Prostate gland (tissue), 2 donors: ENCODE measurements at regions not wholly inside any gene's neighbourhood (a gene's known extent, or its start where the extent isn't known, plus 50 kb on each side); places are given as distances from the start of the nearest gene placed in this dataset.

Source experiments
- POLR2A ChIP-seq: fragments of 450-650 bp; IDR thresholded peaks from one replicate; pipeline ENCODE4 v1.6.1; 2016; ENCODE audit warnings: antibody characterized with exemption, mild to moderate bottlenecking
- POLR2AphosphoS5 ChIP-seq: sonication (generic); formaldehyde crosslinking; IDR thresholded peaks from one replicate; pipeline ENCODE4 v1.6.1; 2017; ENCODE audit warnings: antibody characterized with exemption
- TF ChIP-seq, protein P1 (sequence below), 4 experiments: fragments of 200-600 bp in 2 of 4; fragments of 450-650 bp in 2 of 4; sonication (generic) in 2 of 4; IDR thresholded peaks; 1 replicate in 3 of 4; 2 replicates in 1 of 4; pipeline ENCODE4 v1.5.1; 2016 to 2019; ENCODE audit warnings: antibody characterized with exemption in 4 of 4, mild to moderate bottlenecking in 2 of 4, moderate library complexity in 2 of 4

DNA sequence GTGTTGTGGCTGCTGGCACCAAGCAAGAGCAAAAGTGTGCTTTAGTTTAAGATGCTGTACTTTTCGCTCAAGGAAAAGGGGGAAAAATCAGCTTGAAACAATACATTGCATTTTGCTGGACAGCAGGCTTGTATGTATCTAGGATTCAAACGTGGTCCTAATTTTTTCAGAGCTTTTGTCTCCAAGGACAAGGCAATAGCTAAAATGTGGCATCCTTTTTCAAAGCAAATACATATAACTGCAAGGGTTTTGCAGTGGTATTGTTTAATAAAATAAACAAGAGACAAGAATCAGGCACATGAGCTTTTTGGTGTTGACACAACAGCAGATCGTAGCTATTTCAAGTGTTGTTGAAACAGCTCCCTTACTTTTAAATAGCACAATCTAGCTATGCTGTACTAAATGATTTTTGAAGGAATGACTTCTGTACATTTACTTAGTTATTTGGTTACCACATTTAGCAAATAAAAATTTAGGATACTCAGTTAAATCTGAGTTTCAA, 137.0 kb upstream of the HEY2 start:
- TF ChIP-seq, protein P1, sequence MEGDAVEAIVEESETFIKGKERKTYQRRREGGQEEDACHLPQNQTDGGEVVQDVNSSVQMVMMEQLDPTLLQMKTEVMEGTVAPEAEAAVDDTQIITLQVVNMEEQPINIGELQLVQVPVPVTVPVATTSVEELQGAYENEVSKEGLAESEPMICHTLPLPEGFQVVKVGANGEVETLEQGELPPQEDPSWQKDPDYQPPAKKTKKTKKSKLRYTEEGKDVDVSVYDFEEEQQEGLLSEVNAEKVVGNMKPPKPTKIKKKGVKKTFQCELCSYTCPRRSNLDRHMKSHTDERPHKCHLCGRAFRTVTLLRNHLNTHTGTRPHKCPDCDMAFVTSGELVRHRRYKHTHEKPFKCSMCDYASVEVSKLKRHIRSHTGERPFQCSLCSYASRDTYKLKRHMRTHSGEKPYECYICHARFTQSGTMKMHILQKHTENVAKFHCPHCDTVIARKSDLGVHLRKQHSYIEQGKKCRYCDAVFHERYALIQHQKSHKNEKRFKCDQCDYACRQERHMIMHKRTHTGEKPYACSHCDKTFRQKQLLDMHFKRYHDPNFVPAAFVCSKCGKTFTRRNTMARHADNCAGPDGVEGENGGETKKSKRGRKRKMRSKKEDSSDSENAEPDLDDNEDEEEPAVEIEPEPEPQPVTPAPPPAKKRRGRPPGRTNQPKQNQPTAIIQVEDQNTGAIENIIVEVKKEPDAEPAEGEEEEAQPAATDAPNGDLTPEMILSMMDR (IDR thresholded peaks at IDR 0.05) = no peak
- TF ChIP-seq POLR2A (no peak), POLR2AphosphoS5 (no peak)
